GM18499 (cell line): ENCODE measurements at regions not wholly inside any gene's neighbourhood (a gene's known extent, or its start where the extent isn't known, plus 50 kb on each side); places are given as distances from the start of the nearest gene placed in this dataset.

Experiments
- ATAC-seq: cut with Tn5 transposase; IDR thresholded peaks from one replicate; pipeline ENCODE4 v1.9.1; 2021; ENCODE audit warnings: moderate number of reproducible peaks; ENCODE audit not compliant: insufficient read depth, unreplicated experiment

GRCh38 chr18:24560511-24560981, 100.1 kb downstream of the HRH4 start:
- no peak for ATAC-seq

- no peak for ATAC-seq
These were observed 101.0 kb downstream of the HRH4 start for GRCh38 chr18:24561369-24561965.

DNA sequence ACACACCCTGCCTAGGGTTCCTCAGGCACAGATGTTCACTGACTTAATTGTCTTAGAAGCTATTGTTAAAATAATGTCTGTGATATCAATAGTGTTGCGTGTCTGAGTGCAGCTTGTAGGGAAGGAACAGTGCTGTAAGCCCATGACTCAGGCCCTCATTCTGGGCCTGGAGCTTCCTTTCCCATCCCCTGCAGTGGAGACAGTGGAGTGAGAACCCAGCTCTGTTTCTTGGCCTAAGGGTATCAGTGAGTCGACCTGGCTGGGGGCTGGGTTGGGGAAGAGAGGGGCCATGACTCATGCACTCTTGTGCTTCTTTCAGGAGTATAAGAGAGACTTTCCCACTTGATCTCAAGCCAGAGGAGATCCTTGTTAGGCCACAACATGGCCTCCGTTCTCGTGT, 106.8 kb downstream of the HRH4 start:
- no peak for ATAC-seq

- no peak for ATAC-seq
These were observed 110.3 kb downstream of the HRH4 start for GRCh38 chr18:24570716-24571115.

- ATAC-seq, result no peak
These were observed 122.3 kb downstream of the HRH4 start for GRCh38 chr18:24582771-24583170.

DNA sequence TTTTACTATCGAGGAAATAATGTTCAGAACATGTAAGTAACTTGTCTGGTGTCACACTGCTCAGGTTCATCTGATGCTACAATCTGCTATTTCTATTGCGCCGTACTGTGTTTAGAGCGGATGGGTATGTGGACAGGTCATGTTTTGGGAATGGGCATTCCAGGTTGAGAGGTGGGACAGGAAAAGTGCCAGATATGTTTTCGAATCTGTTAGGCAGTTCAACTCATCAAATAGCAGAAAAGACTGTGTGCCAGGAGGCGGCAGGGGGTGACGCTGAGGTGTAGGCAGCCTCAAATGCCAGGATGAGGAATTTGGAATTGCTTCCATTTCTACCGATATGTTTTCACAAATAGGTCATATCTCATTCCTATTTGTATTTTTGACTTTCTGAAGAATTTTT, 123.8 kb downstream of the HRH4 start:
- ATAC-seq, result no peak

DNA sequence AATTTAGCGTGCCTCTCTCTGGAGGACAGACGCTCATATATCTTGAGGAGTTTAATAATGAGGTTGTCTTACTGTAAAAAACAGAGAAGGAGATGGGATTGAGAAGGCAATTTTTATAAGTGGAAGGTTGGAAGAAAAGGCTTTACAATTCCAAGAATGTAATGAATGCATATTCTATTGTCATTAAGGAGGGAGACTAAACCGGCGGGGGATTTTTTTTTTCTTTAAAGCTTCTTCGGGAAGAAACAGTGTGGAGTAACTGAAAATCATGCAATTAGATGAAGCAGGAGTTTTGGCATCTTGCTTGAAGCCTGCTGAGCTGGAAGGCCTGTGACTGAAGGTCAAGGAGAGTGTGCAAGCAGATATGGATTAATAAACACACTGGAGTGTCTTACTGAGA, 124.4 kb downstream of the HRH4 start:
- no peak for ATAC-seq

DNA sequence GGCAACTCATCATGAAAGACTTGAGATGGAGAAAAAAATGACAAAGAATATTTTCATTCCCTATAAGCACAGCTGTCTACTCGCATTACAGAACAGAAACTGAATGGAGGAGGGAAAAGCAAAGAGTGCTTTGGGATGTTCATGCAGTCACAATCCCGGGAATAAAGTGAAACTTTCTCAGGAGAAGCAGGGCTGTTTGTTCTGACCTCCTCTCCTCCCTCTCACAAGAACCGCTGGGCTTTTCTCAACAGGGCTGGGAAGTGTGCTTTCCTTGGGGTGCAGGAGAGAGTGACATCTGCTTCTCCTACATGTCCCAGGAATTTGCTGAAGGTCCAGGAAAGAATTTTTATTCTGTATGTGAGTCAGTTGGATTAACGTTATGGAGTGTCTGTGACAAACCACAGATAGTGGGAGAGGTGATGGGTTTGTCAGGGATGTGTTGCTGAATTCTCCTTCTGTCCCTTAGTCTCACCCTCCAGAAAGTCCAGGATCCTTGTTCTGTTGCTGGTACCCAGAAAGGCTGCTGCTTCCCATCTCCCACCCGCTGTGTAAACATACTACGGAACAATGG, 125.6 kb downstream of the HRH4 start:
- ATAC-seq, result no peak

DNA sequence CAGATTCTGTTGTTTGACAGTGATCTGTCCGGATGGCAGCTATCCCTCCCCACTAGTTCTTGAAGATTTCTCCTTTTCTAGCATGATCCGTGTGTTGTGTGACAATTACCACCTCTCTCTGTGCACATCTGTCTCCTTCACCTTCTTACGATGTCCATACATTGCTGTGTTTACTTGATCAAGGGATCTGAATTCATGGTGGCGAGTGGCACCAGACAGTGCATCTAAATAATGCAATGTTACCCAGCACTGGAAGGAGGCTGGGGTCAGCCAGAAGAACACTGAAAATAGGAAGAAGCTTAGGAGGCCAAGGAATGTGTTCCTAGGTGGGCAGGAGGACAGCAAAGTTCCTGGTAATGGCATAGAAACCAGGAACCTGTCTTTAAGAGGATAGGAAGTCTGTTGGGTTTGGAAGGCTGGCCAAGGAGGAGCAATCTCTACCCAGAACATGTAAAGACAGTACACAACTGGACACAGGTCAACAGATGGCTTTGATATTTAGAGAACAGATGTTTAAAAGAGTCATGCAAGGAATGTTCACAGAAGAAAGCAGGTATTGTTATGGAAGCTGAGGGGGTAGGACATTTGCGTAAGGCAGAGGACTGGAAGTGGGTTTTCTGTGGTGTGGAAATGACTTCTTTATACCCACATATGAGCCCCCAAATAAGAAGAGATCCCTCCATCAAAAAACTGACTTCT, 126.4 kb downstream of the HRH4 start:
- no peak for ATAC-seq

GRCh38 chr18:24588440-24588839, 128.0 kb downstream of the HRH4 start:
- ATAC-seq, result no peak

DNA sequence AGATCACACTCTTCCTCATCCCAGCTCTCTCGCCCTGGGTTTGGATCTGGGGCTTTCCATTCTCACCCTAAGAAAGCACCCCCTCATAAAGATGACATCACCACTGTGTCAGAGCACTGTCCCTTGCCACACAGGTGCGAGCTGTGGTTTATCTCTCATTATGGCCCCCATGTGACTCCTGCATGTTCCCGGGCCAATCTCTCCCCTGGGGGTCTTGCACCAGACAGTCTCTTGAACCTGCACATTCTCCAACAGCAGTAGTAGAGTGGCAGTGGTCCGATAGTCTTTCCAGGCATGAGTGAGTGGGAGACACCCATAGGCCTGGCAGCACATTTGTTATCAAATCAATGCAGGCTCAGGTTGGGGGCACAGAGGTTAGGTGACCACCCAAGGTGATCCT, 130.5 kb downstream of the HRH4 start:
- ATAC-seq, result no peak

DNA sequence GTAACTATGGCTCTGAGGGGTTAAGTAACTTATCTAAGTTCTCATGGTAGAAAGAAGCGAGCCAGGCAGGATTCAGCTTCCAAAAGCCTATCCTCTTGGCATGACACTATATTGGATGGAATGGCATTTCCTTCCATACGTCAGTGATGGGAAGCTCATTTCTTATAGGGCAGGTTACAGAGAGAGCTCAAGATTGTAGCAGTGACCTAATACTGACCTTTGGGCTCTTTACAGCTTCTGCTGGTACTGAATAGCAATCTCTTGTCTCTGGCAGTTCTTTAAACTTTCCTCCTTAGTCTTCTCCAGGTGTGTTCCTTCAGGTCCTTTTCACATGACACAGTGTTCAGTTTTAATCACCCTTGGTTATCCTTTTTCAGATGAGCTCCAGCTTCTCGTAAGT, 133.0 kb downstream of the HRH4 start:
- ATAC-seq, result no peak

GRCh38 chr18:24593886-24594285, 133.4 kb downstream of the HRH4 start:
- no peak for ATAC-seq

DNA sequence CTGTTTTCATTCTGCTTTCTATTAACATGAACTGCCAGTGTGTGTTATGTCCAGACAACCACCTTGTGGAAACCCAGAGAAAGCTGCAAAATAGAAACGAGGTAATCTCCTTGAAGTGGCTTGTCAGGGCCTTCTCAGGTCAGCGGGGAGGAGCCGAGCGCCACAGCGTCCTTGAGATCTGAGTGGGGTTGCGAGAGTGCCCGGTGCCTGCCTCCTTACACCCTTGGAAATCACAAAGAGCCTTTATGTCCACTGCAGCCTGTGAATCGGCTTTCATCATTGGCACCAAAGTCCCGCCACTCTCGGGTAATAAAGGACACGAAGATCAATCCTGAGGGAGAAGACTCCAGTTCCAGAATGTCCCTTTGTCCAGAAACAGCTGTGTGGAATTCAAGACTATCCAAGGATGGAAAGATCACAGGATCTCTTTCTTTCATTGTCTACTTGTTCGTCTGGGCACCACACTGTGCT, 135.2 kb downstream of the HRH4 start:
- ATAC-seq, result no peak

DNA sequence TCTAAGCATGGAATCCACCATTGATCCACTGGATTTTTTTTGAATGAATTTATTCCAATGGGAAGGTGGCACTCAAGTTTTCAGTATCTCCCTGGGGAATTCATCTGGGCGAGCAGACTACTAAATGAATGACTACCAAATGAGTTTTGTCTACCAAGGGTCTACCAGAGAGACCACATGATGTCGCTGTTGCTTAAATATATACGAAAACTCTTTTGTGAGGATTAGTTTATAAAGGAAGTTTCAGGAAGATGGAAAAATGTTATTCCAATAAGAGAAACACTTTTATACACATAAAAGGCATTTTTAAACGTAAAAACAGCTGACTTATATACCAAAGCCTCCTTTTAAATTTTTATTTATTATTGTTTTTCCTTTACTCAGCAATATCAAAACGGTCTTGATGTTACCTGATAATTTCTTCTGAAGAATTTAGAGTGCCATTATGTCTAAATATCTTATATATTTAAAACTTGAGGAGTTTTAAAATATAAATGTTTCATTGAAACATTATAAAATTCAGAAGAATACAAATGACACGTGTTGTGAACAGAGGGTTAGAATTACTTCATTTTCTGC, 139.7 kb downstream of the HRH4 start:
- no peak for ATAC-seq

DNA sequence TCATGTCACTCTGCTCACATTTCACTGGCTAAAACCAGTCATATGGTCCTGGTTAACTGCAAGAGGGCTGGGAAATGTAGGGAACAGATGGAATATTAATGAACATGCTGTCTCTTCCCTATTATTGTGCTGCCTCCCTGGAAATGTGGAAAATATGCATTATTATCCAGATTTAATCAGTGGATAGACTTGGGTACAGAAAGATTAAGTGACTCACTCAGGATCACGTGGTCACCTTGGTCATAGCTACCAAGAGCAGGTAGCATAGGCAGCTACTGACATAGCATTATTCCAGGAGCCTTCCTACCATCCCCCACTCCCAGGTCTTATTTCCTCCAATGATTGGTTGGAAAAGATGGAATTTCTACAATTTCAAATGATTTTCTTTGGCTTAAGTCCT, 141.1 kb downstream of the HRH4 start:
- ATAC-seq, result no peak

GRCh38 chr18:24602201-24602600, 141.8 kb downstream of the HRH4 start:
- no peak for ATAC-seq

- ATAC-seq, result no peak
These were observed 142.7 kb downstream of the HRH4 start for GRCh38 chr18:24603151-24603550.

GRCh38 chr18:24605444-24605843, 145.0 kb downstream of the HRH4 start:
- no peak for ATAC-seq

- no peak for ATAC-seq
These were observed 148.8 kb downstream of the HRH4 start for GRCh38 chr18:24609254-24609653.

DNA sequence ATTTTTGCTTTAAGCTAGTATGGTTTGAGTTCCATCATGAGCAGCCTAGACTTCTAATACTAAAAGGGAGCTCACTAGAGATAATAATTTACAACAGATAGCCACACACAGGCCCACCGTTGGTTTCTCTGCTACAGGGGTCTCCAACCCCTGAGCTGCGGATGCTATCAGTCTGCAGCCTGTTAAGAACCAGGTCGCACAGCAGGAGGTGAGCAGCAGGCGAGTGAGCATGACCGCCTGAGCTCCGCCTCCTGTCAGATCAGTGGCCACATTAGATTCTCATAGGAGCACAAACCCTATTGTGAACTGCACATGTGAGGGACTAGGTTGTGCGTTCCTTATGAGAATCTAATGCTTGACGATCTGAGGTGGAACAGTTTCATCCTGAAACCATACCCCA, 150.6 kb downstream of the HRH4 start:
- ATAC-seq, result no peak
